NCI-H1105 treated with DMSO at 0.1 percent for 48 hours (cell line): ENCODE measurements at regions not wholly inside any gene's neighbourhood (a gene's known extent, or its start where the extent isn't known, plus 50 kb on each side); places are given as distances from the start of the nearest gene placed in this dataset.

Source experiments
- DNase-seq: peaks from one replicate; lab custom pipeline; 2025; lab: John Stamatoyannopoulos, UW

- DNase-seq: no peak
These were observed 107.2 kb downstream of the DACT2 start for GRCh38 chr6:168212362-168212761.

DNA sequence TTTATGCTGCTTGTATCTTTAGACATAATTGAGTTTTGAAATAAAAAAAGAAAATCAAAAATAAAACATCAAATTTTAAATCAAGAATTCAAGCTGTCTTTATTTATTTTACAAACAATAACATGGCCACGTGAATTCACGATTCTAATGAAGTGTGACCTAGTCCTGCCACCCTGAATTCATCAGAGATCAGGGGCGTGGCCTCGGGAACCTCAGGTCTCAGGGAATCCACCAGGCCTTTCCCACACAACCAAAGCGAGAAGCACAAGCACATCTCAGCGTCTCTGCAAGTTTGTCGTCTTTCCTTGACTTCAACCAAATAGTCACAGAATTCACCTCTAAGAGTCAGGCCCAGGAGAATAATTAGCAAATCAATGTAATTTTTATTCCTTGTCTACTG lies 107.9 kb downstream of the DACT2 start:
- DNase-seq: no peak

DNA sequence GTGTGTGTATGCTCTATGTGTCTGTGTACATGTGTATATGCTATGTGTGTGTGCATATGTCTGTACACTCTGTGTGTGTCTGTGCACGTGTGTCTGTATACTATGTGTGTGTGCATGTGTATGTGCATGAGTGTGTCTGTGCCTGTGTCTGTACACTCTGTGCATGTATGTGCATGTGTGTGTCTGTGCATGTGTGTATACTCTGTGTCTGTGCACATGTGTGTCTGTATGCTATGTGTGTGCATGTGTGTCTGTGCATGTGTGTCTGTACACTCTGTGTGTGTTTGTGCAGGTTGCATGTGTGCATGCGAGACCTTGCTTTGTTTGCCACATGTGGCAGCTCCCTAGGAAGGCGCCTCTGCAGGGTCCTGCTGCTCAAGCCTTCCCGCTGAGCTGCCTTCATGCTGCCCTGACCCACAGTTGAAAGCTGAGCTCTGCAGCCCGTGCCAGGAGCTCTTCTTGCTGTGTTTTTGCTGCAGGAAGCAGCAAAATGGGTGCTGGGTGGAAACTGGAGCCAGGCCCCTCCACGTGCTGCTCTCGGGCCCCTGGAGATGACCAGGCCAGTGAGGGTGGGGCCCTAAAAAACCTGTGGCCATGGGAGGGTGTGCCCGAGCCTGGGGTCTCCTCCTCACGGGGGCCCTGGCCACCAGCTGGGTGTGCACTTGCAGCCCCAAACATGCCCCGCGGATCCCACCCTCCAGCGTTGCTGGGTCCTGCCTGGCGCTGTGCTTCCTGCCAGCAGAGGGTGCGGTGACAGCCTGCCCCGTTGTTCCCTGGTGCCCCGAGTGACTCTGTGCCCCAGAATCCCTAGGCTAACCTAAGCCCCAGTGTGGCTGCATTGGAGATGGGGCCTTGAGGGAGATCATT lies 109.1 kb downstream of the DACT2 start:
- no peak for DNase-seq

DNA sequence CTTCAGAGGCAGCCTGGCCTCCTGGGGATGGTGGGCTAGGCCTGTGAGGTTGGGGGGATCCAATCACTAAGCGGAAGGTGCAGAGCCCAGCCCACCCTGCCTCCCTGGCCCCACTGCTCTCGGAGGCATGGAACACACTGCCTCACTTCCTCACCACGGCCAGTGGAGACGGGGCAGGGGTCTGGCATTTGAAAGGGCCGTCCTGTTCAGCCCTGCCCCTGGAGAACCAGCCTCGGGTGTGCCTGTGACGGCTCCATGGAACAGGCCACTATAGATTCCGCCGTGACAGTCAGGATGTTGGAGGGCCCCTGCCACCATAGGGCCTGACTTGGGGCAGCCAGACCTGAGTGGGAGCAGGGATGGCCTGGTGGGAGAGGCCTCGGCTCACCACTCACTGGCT lies 110.2 kb downstream of the DACT2 start:
- DNase-seq: no peak

DNA sequence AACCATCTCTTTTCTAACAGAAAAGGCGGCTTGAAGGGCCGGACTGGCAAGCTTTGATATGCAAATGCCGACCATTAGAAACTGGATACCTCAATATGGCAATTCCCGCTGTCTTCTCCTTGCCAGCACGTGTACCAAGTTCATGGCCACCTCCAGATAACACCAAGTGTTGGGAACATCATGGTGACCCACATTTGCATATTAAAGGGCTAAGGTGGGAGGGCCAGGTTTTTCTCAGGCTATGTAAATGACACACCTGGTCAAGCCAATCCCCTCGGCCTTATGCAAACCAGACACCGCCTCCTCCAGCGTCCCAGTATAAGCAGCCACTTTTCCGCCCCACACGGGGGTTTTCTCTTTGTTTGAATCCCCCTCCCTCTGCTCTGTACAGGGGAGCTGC lies 110.7 kb downstream of the DACT2 start:
- DNase-seq: no peak

GRCh38 chr6:168208402-168208801 lies 111.2 kb downstream of the DACT2 start:
- no peak for DNase-seq

DNA sequence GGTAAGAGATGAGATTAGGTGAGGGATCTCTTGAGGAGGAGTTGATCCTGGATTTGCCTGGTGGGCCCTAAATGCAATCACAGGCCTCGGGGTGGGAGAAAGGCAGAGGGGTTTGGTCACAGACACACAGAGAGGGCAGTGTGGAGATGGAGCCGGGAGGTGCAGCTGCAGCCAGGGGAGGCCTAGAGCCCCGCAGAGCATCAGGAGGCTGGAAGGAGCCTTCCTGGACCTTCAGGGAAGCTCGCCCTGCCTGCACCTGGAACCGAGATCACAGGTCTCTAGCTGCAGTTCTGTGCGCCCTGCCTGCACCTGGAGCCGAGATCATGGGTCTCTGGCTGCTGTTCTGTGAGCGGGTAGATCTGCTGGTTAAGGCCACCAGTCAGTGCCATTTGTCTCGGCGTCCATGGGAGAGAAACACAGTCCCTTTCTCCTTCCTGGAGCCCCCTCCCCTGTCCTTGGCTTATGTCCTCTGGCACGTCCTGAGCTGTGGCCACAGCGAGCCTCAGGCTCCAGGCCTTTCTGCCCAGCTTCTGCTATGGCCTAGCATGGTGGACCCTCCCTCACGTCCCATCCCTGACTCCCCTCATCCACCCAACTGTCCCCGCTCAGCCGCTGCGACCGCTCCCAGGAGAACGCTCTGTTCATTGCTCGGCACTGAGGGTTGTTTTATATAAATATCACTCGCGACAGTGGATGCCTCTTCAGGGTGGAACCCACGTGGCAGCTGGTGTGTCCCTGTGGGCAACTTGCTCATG lies 112.0 kb downstream of the DACT2 start:
- no peak for DNase-seq

GRCh38 chr6:168206661-168207274 lies 112.8 kb downstream of the DACT2 start:
- DNase-seq: no peak

DNA sequence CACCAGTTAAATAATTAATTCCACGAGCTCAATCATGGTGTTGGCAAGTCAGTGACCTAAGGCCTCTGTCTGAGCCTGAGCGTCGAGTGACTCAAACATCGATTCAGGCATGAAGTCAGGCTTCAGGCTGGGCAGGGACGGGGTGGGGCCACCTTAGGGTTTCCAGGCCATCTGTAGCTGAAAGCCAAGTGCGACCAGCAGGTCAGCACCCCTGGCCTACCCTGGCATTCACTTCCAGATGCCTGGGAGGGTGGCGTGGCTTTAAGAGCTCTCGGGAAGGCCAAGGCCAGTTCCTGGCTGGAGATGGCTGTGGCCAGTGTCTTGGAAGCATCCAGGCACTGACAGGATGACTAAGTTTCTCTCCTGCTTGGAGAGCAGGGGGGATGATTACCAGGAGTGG lies 113.4 kb downstream of the DACT2 start:
- no peak for DNase-seq

- DNase-seq: no peak
These were observed 117.8 kb downstream of the DACT2 start for GRCh38 chr6:168201799-168202198.

DNA sequence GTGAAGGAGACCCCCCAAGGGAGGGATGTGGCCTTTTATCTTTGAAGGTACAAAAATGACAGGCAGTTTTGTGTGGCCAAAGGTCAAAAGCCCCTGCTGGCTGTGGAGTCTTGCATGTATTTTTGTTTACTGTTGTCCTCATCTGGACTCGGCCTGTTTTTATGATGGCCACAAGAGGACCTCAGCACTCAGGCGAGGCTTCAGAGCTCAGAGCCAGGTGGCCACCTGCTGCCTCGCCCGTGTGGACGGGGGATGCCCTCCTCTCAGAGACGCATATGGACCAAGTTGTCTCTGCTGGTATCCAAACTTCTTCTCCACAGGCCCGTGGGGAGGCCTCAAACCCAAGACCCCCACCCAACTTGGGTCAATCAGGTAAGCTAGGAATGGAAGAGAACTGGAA lies 118.2 kb downstream of the DACT2 start:
- no peak for DNase-seq

GRCh38 chr6:168200571-168201134 lies 118.9 kb downstream of the DACT2 start:
- no peak for DNase-seq

DNA sequence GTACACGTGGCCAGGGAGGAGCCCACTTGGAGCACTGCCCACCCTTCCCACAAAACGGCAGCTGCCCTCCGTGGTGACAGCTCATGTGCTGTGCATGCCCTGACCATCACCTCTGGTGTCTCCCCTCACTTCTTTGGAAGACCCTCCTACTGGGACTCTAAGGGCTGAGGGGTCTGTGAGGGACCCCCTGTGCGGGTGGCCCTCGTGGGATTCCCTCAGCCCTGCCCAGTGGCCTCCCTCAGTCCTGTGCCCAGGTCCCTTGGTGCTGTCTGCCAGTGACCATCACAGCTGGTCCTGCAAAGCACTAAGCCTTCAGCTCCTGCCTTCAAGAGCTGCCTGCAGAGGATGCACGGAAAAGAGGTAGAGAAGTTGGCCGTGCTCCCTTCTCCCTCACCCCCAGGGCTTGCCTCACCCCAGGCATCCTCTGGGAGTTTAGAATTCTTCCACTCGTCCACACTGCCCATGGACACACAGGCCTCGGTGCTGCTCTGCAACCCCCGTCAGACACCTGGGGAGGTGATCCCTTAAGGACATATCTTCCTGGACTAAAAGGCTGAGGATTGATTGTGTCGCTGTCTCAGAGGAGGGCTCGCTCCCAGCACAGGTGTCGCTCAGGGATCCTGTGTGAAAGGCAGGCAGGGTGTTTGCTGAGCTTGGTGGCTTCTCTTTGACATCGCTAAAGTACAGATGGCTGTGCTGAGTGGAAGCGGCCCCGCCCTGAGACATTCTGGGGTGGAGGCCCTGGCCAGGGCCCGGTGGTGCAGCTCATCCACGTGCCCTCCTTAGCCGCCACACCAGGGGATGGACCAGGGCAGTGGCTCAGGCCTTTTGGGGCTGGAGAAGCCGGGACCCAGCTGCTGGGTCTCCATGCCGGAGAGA lies 119.5 kb upstream of the FRMD1 start:
- DNase-seq: no peak

- DNase-seq: no peak
These were observed 118.8 kb upstream of the FRMD1 start for GRCh38 chr6:168197636-168198301.

- DNase-seq: no peak
These were observed 118.0 kb upstream of the FRMD1 start for GRCh38 chr6:168196881-168197635.

DNA sequence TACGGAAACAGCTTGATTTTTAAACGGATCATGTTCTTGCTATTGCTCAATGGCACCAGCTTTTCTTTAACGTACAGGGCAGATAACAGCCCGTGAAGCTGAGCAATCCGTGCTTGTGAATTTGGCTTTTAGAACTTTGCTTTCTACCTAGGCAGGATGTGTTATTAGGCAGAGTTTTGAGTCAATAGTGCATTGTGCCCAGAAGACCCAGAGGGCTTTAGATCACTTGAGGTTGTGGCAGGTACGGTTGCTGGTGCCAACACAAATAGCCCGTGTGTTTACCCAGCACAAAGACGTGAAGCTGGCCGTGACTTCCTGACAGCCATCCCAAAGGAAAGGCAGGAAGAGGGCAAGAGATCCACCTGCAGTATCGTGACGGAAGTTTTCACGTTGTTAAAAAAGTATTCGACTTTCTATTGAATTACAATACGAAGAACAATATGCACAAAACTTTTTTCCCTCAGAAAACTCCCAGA lies 117.4 kb upstream of the FRMD1 start:
- peak; percentile 96 for DNase-seq

DNA sequence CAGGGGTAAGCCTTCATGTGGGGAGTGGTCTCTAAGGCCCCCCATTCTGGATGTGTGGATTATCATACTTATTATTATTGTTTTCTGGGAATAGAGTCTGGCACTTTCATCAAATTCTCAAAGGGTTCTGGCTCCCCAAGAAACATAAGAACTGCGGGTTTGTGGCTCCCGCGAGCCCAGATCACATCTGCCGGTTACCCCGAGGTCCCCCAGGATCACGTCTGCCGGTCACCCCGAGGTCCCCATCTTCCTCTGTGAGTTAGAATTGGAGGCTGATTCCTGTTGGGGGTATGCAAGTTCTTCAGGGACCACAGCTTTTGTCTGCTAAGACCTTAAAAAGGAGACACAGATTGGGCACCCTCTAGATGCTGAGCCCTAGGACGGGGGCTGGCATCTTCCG lies 116.7 kb upstream of the FRMD1 start:
- DNase-seq: no peak

DNA sequence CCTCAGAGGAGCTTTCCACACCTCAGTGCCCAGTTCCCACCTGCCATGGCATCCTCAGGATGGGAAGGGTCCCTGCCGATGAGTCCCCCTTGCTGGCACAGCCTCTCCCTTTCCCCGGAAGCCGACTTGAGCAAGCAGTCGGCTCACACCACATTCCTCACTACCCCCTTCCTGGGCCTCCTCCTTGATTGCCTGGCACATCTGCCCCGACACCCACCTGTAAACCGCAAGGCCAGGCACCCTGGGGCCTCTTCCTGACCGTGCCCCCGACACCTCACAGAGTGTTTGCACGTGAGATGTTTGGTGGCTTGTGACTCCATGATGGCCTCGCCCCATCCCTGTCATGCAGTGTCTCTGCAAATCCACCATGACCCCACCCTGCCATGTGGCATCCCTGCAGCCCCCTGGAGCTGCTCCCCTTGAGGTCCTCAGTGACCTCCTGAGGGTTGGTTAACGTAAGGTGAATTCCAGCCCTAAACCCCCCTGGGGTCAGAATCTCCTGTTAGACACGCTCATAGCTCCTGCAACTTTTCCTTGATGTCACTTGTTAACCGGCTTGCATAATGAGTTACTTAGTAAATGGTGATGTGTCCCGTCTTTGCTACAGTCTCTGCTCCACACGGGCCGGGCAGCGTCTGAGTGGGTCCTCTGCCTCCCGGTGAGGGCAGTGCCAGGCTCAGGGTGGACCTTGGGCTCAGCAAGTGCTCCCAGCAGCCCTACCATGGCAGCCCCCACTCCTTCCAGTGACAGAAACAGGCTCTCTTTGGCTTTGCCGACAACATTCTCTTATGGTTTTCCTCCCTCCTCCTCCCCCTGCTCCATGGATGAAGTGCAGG lies 115.9 kb upstream of the FRMD1 start:
- no peak for DNase-seq
